Mesenteric fat pad (tissue), 1 donor: ENCODE measurements at regions not wholly inside any gene's neighbourhood (a gene's known extent, or its start where the extent isn't known, plus 50 kb on each side); places are given as distances from the start of the nearest gene placed in this dataset.

Source experiments
- DNase-seq: peaks from one replicate; pipeline ENCODE4 v3.0.0-alpha.2; 2020; ENCODE audit warnings: low spot score
- donor health status: DM: yes; HTN: yes; CAD: no.

DNA sequence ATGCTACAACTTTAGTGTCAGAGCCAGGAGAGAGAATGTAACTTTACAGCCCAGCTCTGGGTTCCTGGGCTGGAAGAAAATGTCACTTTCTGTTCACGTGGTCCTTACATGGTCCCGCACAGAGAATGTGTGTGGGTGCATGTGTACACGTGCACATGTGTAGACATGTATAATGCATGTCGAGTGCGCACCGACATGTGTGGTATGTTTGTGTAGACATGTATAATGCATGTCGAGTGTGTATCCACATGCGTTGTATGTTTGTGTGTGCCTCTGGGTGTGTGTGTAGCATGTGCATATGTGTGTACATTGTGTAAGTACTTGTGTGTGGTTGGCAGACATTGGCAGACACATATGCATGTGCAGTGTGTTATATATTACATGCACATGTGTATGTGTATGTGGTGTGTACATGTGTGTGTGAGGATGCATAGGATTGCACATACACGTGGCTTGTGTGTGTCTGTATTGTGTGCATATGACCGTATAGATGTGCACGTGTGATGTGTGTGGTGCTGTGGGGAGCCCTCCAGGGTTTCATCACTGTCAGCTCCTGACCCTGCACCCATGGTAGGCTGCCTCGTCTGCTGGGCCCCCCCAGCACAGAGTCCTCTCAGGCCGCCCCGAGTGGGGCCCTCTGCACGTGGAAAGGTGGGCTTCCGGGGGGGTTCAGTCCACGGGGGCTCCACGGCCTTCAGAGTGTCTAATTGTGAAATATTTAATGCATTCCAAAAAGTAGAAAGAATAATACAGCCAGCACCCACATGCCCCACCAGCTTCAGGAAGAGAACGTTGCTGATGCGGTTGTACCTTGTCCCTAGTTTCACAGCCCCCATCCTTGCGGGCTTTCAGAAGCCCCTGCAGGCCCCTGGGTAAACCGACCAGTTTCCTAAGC, 214.2 kb upstream of the GSE1 start:
- DNase-seq, result no peak

- no peak for DNase-seq
These were observed 213.4 kb upstream of the GSE1 start for GRCh38 chr16:85399583-85400284.

- DNase-seq, result no peak
These were observed 212.6 kb upstream of the GSE1 start for GRCh38 chr16:85400305-85401205.

DNA sequence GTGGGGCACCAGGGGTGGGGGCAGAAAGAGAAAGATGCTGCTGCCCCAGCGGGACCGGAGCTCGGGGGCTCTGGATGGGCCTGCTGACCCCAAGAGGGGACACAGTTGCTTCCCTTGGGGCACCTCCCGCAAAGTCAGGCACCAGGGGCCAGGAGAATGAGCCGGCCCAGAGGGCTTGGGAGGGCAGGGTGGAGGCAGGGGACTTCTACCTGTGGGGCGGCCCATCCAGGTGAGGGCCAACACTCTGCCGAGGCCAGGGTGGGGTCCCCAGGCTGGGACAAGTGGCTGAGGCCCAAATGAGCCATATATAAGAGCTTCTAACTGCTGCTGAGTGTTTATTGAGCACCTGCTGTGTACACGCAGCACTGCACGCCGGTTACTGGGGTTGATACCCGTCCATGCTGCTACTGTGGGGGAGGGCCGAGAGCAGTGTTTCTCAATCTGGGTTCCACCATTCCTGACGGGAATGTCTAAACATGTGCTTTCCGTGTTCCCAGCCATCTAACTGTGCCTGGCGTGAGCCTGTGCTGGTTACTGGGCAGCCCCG, 211.7 kb upstream of the GSE1 start:
- DNase-seq, result no peak

DNA sequence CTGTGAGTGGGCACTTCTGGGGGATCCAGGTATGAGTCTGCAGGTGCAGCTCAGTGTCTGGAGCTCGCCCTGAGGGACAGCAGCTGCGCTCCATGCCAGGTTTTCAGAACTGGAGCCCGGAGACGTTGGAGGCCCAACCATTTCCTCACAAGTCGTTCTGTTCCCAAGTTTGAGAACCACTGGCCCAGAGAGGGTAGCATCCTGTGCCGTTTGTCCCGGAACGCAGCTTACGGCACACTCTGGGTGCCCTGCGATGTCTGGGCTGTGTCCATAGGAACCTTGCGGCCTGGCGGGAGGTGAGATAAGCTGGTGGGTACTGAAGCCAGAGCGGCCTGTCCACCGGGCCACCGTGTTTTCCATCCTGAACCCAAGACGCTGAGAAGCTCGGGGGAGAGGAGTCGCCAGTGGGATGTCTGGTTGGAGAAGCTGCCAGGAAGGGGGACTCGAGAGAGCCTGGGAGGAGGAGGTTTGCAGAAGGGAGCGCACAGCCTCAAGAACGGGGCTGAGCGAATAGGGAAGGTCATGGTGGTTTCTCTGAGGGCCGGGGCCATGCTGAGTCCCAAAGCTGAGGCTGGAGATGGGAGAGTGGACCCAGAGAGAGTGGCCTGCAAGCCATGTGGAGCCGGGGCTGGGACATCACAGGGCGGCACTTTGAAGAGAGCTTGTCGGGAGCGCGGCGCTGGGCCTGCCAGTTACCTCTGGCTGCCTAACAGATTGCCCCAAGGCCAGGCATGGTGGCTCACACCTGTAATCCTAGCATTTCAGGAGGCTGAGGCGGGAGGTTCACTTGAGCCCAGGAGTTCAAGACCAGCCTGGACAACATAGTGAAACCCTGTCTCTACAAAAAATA, 211.0 kb upstream of the GSE1 start:
- no peak for DNase-seq

DNA sequence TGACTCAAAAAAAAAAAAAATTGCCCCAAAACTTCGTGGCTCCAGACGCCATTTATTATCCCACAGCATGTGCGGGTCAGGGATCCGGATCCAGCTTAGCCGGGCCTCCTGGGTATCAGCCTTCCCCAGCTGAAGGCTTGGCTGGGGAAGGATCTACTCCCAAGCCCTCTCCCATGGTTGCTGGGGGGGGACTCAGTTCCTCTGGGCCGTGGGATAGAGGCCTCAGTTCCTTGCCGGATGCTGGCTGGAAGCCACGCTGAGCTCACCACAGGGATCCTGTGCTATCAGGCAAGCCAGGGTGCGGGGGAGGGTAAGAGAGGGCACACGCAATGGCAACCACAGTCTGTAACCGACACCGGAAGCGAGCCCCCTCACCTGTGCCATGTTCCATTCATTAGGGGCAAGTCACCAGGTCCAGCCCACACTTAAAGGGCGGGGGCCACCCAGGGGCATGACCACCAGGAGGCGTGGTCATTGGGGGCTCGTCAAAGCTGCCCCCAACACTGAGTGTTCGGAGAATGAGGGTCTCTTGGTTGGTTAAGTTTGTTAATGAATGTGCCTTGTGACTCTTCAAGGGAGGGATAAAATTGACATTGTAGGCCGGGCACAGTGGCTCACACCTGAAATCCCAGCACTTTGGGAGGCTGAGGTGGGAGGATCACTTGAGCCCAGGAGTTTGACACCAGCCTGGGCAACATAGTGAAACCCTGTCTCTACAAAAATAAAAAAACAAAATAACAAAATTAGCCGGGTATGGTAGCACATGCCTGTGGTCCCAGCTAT, 210.0 kb upstream of the GSE1 start:
- DNase-seq, result no peak

DNA sequence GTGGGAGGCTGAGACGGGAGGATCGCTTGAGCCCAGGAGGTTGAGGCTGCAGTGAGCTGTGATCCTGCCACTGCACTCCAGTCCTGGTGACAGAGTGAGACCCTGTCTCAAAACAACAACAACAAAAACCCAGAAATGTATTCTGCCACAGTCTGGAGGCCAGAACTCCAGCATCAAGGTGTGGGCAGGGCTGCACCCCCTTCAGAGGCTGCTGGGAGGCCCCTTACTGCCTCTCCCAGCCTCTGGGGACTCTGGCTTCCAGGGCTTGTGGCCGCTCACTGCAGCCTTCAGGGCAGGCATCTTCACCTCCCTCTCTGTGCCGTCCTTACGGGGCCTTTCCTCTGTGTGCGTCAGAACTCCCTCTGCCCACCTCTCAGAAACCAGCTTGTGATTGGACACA, 209.4 kb upstream of the GSE1 start:
- DNase-seq, result no peak

DNA sequence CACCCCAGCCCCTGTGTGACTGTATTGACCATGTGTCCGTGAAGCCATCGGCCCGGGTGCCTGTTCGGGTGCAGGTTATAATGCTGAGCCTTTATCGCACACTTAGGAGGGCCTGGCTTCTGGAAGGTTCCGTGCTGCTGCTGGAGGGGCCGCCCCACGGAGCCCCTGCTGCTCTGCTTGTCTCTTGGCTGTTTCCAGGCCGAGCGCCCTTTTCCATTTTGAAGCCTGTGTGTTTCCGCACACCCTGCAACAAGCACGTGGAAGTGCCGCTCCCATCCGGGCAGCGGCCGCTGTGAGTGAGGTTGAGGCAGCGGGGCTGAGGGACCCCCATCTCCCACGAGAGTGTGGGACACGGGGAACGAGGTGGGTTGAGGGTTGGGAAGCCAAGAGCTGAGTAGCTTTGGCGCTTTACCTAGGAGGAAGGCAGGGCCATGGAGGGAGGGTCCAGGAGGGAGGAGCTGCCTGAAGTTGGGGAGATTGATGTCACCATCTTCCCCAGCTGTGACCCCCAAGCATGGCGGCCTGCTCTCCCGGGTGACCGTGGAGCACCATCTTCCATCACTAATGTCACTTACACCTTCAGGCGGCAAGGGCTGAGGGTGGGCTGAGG, 200.1 kb upstream of the GSE1 start:
- DNase-seq, result no peak

GRCh38 chr16:85413691-85414663, 199.1 kb upstream of the GSE1 start:
- no peak for DNase-seq

- no peak for DNase-seq
These were observed 197.7 kb upstream of the GSE1 start for GRCh38 chr16:85415196-85416090.

- DNase-seq, result no peak
These were observed 196.7 kb upstream of the GSE1 start for GRCh38 chr16:85416228-85417109.

DNA sequence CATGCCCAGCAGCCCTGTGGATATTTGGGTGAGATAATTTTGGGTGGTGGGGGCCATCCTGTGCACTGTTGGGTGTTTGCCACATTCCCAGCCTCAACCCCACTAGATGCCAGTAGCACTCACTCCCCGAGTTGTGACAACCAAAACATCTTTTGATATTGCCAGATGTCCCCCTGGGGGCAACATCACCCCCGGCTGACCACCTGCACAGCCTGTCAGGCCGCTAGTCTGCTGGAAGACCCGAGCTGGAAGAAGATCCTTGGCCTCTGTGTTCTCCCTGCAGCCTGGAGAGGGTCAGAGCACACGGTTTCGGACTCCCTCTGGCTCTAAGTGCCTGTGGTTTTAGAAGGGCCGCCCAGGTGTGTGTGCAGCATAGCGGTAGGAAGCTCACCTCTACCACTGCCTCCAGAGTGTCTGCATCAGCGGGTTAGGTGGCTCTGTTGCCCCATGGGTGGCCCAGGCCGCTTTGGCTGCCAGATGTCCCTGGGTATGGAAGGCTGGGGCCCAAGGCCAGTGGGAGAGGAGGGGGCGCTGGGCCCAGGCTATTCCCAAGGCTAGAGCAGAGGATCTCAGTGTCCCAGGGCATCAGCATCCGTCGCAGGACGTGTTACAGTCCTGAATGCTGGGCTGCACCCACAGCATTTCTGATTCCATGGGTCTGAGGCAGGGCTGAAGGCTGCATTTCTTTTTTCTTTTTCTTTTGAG, 195.8 kb upstream of the GSE1 start:
- DNase-seq, result no peak

DNA sequence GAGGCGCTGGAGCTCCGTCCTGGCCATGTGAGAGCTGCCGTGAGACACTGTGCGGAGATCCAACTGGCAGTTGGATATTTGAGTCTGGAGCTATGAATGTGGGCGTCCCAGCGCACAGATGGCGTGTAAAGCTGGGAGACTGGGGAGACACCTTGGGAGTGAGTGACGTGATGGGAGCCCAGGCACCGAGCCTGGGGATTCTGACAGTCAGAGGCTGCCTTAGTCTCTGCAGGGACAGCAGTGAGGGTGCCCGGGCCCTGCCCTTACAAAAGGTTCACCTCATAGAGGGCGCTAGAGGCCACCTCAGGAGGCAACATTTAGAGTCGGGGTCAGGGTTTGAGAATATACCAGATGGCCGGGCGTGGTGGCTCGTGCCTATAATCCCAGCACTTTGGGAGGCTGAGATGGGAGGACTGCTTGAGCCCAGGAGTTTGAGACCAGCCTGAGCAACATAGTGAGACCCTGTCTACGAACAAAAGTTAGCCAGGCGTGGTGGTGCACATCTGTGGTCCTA, 194.1 kb upstream of the GSE1 start:
- DNase-seq, result no peak

DNA sequence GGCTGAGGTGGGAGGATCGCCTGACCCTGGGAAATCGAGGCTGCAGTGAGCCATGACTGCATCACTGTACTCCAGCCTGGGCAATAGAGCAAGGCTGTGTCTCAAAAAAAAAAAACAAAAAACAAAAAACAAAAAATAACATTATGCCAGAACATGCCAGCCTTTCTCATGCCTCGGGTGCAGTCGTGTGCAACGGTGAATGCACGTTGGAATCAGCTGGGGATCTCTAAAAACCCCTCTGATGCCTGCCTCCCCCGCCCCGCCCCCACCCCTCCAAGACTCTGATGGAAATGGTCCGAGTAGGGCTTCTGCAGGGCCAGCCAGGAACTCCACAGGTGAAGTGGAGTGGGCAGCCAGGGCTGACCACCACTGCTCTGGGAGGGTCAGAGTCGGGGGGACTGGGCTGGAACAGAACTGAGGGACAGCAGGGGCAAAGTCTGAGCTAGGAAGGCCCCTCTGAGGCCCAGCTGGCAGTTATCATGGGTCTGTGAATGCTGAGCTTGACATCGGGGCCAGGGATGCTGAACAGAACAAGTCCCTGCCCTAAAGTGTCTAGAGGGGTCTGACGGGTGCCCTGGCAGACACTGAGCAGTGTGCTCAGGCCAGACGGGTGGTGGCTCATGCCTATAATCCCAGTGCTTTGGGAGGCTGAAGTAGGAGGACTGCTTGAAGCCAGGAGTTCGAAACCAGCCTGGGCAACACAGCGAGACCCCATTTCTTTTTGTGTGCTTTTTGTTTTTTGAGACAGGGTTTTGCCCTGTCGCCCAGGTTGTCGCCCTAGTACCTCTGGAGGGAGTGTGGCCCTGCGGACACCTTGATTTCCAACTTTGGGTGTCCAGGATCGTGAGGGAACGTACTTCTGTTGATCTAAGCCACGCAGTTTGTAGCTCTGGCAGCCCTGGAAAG, 193.4 kb upstream of the GSE1 start:
- no peak for DNase-seq
